ENCODE measurements at regions not wholly inside any gene's neighbourhood (a gene's known extent, or its start where the extent isn't known, plus 50 kb on each side); places are given as distances from the start of the nearest gene placed in this dataset.

GRCh38 chr5:40098313-40098712, 581.4 kb upstream of the PTGER4 start:
- Mint-ChIP-seq H3K9me3 (no peaks in the 10 kb centered on the region), H3K4me1 (no peaks in the 10 kb centered on the region), H3K27ac (no peak overlapping the region), H3K36me3 (no peaks in the 10 kb centered on the region), H3K4me3 (no peak overlapping the region), H3K27me3 (peaks cover 4 to 5% of the 10 kb centered on the region in 2 donors)
- DNase-seq (no peak), ATAC-seq (replicated peaks) (no peak)

- Mint-ChIP-seq H3K4me1 (no peaks in the 10 kb centered on the region), H3K9me3 (peaks cover 5 to 7% of the 10 kb centered on the region in 2 donors), H3K36me3 (peaks cover 0 to 5% of the 10 kb centered on the region in 2 donors), H3K27ac (no peak overlapping the region), H3K27me3 (peaks cover 4 to 5% of the 10 kb centered on the region in 2 donors), H3K4me3 (no peak overlapping the region)
- DNase-seq, result no peak
- no peak for ATAC-seq (replicated peaks)
Observed at GRCh38 chr5:40093550-40093949, 586.2 kb upstream of the PTGER4 start.

GRCh38 chr5:40089269-40089668, 590.4 kb upstream of the PTGER4 start:
- peaks cover 0 to 5% of the 10 kb centered on the region in 2 donors for H3K36me3 Mint-ChIP-seq
- DNase-seq, result no peak
- no peaks in the 10 kb centered on the region for H3K4me1 Mint-ChIP-seq
- peaks cover 10 to 13% of the 10 kb centered on the region in 2 donors for H3K9me3 Mint-ChIP-seq
- H3K27ac Mint-ChIP-seq, result no peak overlapping the region
- H3K4me3 Mint-ChIP-seq, result no peak overlapping the region
- H3K27me3 Mint-ChIP-seq, result no peaks in the 10 kb centered on the region
- no peak for ATAC-seq (replicated peaks)

GRCh38 chr5:40084614-40085013, 595.1 kb upstream of the PTGER4 start:
- Mint-ChIP-seq H3K4me3 (no peak overlapping the region), H3K27me3 (no peaks in the 10 kb centered on the region), H3K36me3 (no peaks in the 10 kb centered on the region), H3K4me1 (peaks cover 0 to 11% of the 10 kb centered on the region in 2 donors), H3K27ac (no peak overlapping the region), H3K9me3 (peaks cover 4 to 8% of the 10 kb centered on the region in 2 donors)
- DNase-seq, result no peak
- no peak for ATAC-seq (replicated peaks)

- H3K27me3 Mint-ChIP-seq, result peaks cover 0 to 13% of the 10 kb centered on the region in 2 donors
- H3K36me3 Mint-ChIP-seq, result no peaks in the 10 kb centered on the region
- H3K4me1 Mint-ChIP-seq, result peaks cover 0 to 11% of the 10 kb centered on the region in 2 donors
- ATAC-seq (replicated peaks) (no peak), DNase-seq (no peak)
- H3K4me3 Mint-ChIP-seq, result no peak overlapping the region
- H3K27ac Mint-ChIP-seq, result no peak overlapping the region
- peaks cover 4 to 8% of the 10 kb centered on the region in 2 donors for H3K9me3 Mint-ChIP-seq
Observed at GRCh38 chr5:40082313-40082712, 597.4 kb upstream of the PTGER4 start.

- DNase-seq (no peak), ATAC-seq (replicated peaks) (no peak)
- Mint-ChIP-seq H3K4me3 (no peak overlapping the region), H3K27ac (no peak overlapping the region), H3K4me1 (peaks cover 0 to 11% of the 10 kb centered on the region in 2 donors), H3K9me3 (peaks cover 2 to 4% of the 10 kb centered on the region in 2 donors), H3K27me3 (peaks cover 0 to 13% of the 10 kb centered on the region in 2 donors), H3K36me3 (no peaks in the 10 kb centered on the region)
Observed at GRCh38 chr5:40080191-40080590, 599.5 kb upstream of the PTGER4 start.

GRCh38 chr5:40078898-40079575, 600.7 kb upstream of the PTGER4 start:
- Mint-ChIP-seq H3K27ac (no peak overlapping the region), H3K4me1 (peaks cover 0 to 11% of the 10 kb centered on the region in 2 donors), H3K36me3 (no peaks in the 10 kb centered on the region), H3K4me3 (no peak overlapping the region), H3K9me3 (no peaks in the 10 kb centered on the region), H3K27me3 (peaks cover 0 to 13% of the 10 kb centered on the region in 2 donors)
- DNase-seq (no peak), ATAC-seq (replicated peaks) (no peak)

- H3K36me3 Mint-ChIP-seq, result no peaks in the 10 kb centered on the region
- H3K27me3 Mint-ChIP-seq, result peaks cover 0 to 13% of the 10 kb centered on the region in 2 donors
- H3K4me1 Mint-ChIP-seq, result no peaks in the 10 kb centered on the region
- no peak for ATAC-seq (replicated peaks)
- H3K4me3 Mint-ChIP-seq, result no peak overlapping the region
- no peaks in the 10 kb centered on the region for H3K9me3 Mint-ChIP-seq
- no peak overlapping the region for H3K27ac Mint-ChIP-seq
- DNase-seq, result no peak
Observed at GRCh38 chr5:40074826-40075225, 604.9 kb upstream of the PTGER4 start.

GRCh38 chr5:40073927-40074326, 605.8 kb upstream of the PTGER4 start:
- DNase-seq, result no peak
- no peaks in the 10 kb centered on the region for H3K4me1 Mint-ChIP-seq
- no peak overlapping the region for H3K27ac Mint-ChIP-seq
- peaks cover 0 to 13% of the 10 kb centered on the region in 2 donors for H3K27me3 Mint-ChIP-seq
- H3K9me3 Mint-ChIP-seq, result no peaks in the 10 kb centered on the region
- ATAC-seq (replicated peaks), result no peak
- no peak overlapping the region for H3K4me3 Mint-ChIP-seq
- H3K36me3 Mint-ChIP-seq, result no peaks in the 10 kb centered on the region

- no peaks in the 10 kb centered on the region for H3K9me3 Mint-ChIP-seq
- H3K4me1 Mint-ChIP-seq, result no peaks in the 10 kb centered on the region
- DNase-seq (no peak), ATAC-seq (replicated peaks) (no peak)
- H3K27ac Mint-ChIP-seq, result no peak overlapping the region
- no peaks in the 10 kb centered on the region for H3K27me3 Mint-ChIP-seq
- H3K36me3 Mint-ChIP-seq, result no peaks in the 10 kb centered on the region
- H3K4me3 Mint-ChIP-seq, result no peak overlapping the region
Observed at GRCh38 chr5:40071870-40072269, 607.8 kb upstream of the PTGER4 start.

GRCh38 chr5:40066616-40067015, 613.1 kb upstream of the PTGER4 start:
- no peaks in the 10 kb centered on the region for H3K36me3 Mint-ChIP-seq
- no peaks in the 10 kb centered on the region for H3K27me3 Mint-ChIP-seq
- H3K9me3 Mint-ChIP-seq, result peaks cover 0 to 1% of the 10 kb centered on the region in 2 donors
- no peak overlapping the region for H3K4me3 Mint-ChIP-seq
- ATAC-seq (replicated peaks), result no peak
- peaks cover 0 to 9% of the 10 kb centered on the region in 2 donors for H3K4me1 Mint-ChIP-seq
- DNase-seq, result no peak
- no peak overlapping the region for H3K27ac Mint-ChIP-seq

GRCh38 chr5:40052808-40053207, 626.9 kb upstream of the PTGER4 start:
- no peaks in the 10 kb centered on the region for H3K4me1 Mint-ChIP-seq
- peak overlapping the region; percentile 20 for H3K27ac Mint-ChIP-seq
- H3K27me3 Mint-ChIP-seq, result no peaks in the 10 kb centered on the region
- H3K36me3 Mint-ChIP-seq, result no peaks in the 10 kb centered on the region
- DNase-seq (no peak), ATAC-seq (replicated peaks) (no peak)
- H3K4me3 Mint-ChIP-seq, result no peak overlapping the region
- peaks cover 0 to 2% of the 10 kb centered on the region in 2 donors for H3K9me3 Mint-ChIP-seq

GRCh38 chr5:40046792-40047191, 622.0 kb upstream of the DAB2 start:
- DNase-seq (no peak), ATAC-seq (replicated peaks) (no peak)
- Mint-ChIP-seq H3K36me3 (no peaks in the 10 kb centered on the region), H3K27ac (no peak overlapping the region), H3K4me3 (no peak overlapping the region), H3K27me3 (no peaks in the 10 kb centered on the region), H3K4me1 (peaks cover 15 to 32% of the 10 kb centered on the region in 2 donors), H3K9me3 (peaks cover 0 to 5% of the 10 kb centered on the region in 2 donors)

- Mint-ChIP-seq H3K4me1 (peaks cover 15 to 32% of the 10 kb centered on the region in 2 donors), H3K27ac (no peak overlapping the region), H3K4me3 (no peak overlapping the region), H3K36me3 (no peaks in the 10 kb centered on the region), H3K27me3 (no peaks in the 10 kb centered on the region), H3K9me3 (peaks cover 0 to 5% of the 10 kb centered on the region in 2 donors)
- ATAC-seq (replicated peaks) (no peak), DNase-seq (no peak)
Observed at GRCh38 chr5:40045429-40045828, 620.6 kb upstream of the DAB2 start.

GRCh38 chr5:40043916-40044315, 619.1 kb upstream of the DAB2 start:
- Mint-ChIP-seq H3K27ac (no peak overlapping the region), H3K36me3 (no peaks in the 10 kb centered on the region), H3K4me1 (peaks cover 15 to 32% of the 10 kb centered on the region in 2 donors), H3K9me3 (peaks cover 0 to 3% of the 10 kb centered on the region in 2 donors), H3K4me3 (no peak overlapping the region), H3K27me3 (no peaks in the 10 kb centered on the region)
- no peak for ATAC-seq (replicated peaks)
- no peak for DNase-seq

All from stimulated activated naive B cell treated with anti-CD40 and anti-IgM and Interleukin-4, amounts not matched to agents 10 μg/mL and 1 μg/mL and 100 μg/mL, for 72 hours (primary cell).